Choroid plexus epithelial cell (primary cell): ENCODE measurements at regions not wholly inside any gene's neighbourhood (a gene's known extent, or its start where the extent isn't known, plus 50 kb on each side); places are given as distances from the start of the nearest gene placed in this dataset.
"Not testable (repeated sequence)": the region's sequence is repeated elsewhere in the genome, so short reads cannot be mapped to it uniquely, and the experiment has no call there.

Experiments
- DNase-seq: peaks from one replicate; pipeline ENCODE4 v3.0.0-alpha.2; 2010; ENCODE audit warnings: low read depth
- H3K4me3 ChIP-seq: 2 replicates; pipeline ENCODE4 v1.5.1; 2011; ENCODE audit warnings: low read depth, mild to moderate bottlenecking, control low read depth, low read length, moderate library complexity
- CTCF ChIP-seq: conservative IDR thresholded peaks from 2 replicates; pipeline ENCODE4 v1.5.1; 2011; ENCODE audit warnings: low read depth, mild to moderate bottlenecking, control low read depth, inconsistent platforms, low read length, moderate library complexity

- peak; percentile 68 for TF ChIP-seq CTCF
- DNase-seq: peak; percentile 52
- no peak overlapping the region for H3K4me3 ChIP-seq
Observed at GRCh38 chr1:65020774-65021173, 54.4 kb upstream of the JAK1 start.

DNA sequence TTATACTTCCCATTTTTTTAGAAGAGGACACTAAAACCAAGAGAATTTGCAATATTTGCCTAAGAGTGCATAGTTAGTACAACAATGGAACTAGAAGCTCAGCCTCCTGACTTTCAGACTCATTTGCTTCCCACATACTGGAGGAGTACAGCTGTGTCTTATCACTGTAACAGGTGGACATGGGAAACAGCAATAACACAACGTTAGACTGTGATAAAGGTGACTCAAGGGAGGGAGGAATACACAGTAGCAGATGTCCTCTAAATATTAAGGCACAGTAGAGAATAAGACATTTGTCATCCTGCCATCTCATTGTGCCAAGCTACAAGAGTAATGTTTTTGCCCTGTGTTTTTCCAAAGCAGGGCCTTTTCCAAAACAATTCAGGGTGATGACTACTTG is 55.4 kb upstream of the JAK1 start:
- no peak overlapping the region for H3K4me3 ChIP-seq
- TF ChIP-seq CTCF: no peak
- DNase-seq: no peak

GRCh38 chr1:65022216-65022615 is 55.9 kb upstream of the JAK1 start:
- H3K4me3 ChIP-seq: no peak overlapping the region
- TF ChIP-seq CTCF: no peak
- no peak for DNase-seq

DNA sequence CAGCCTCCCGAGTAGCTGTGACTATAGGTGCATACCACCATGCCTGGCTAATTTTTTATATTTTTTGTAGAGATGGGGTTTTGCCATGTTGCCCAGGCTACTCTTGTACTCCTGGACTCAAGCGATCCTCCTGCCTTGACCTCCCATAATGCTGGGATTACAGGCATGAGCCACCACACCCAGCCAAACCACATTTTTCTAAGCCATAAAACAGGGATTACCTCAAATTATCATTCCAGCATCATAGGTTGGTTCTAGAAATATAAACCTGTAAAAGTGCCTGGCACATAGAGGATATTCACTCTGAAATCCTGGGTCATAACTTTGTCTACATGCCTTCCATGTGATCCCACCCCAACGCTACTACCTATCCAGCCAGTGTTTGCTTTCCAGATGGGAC is 59.4 kb upstream of the JAK1 start:
- no peak overlapping the region for H3K4me3 ChIP-seq
- TF ChIP-seq CTCF: no peak
- DNase-seq: no peak

DNA sequence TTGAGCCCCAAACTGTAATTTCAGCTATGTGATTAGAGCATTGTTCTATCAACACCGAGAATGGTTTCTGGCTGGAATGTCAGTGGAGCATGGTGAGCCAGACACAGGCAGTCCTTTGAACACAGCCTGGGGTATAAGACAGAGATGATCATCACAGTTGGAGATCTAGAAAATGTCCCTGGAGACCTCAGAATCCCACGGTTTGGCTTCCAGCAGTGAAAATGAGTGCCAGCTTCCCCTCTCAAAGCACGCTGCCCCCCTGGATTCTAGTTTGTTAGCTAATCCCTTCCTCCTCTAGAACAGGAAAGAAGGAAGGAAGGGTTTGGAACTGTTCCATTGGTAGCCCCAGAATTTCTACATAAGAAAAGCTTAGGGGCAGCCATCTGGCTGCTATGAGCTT is 59.9 kb upstream of the JAK1 start:
- TF ChIP-seq CTCF: no peak
- peak; percentile 46 for DNase-seq
- no peak overlapping the region for H3K4me3 ChIP-seq

GRCh38 chr1:65027666-65028358 is 61.5 kb upstream of the JAK1 start:
- H3K4me3 ChIP-seq: no peak overlapping the region
- no peak for DNase-seq
- no peak for TF ChIP-seq CTCF

DNA sequence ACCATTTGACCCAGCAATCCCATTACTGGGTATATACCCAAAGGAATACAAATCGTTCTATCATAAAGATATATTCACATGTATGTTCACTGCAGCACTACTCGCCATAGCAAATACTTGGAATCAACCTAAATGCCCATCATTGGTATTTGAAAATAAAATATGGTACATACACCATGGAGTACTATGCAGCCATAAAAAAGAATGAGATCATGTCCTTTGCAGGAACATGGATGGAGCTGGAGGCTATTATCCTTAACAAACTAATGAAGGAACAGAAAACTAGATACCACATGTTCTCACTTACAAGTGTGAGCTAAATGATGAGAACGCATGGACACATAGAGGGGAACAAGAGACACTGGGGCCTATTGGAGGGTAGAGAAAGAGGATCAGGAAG is 63.1 kb upstream of the JAK1 start:
- not testable (repeated sequence) for H3K4me3 ChIP-seq, DNase-seq

GRCh38 chr1:65034879-65035278 is 68.5 kb upstream of the JAK1 start:
- DNase-seq, H3K4me3 ChIP-seq: not testable (repeated sequence)
